Neural cell (in vitro differentiated cells): ENCODE measurements at regions not wholly inside any gene's neighbourhood (a gene's known extent, or its start where the extent isn't known, plus 50 kb on each side); places are given as distances from the start of the nearest gene placed in this dataset.

Experiments used
- H2AFZ ChIP-seq: fragments of 200-600, 300-800 bp; sonication (generic), shearing (Covaris generic); 2 replicates; pipeline ENCODE4 v1.6.0; 2014; ENCODE audit warnings: low read depth, mild to moderate bottlenecking, antibody characterized with exemption, low read length, moderate library complexity
- H3F3A ChIP-seq: fragments of 200-600 bp; shearing (Covaris generic); 2 replicates; pipeline ENCODE4 v1.6.1; 2016; ENCODE audit warnings: mild to moderate bottlenecking, moderate library complexity, mixed read lengths, antibody characterized with exemption, low read length; ENCODE audit not compliant: insufficient read depth, poor library complexity, severe bottlenecking
- H3K27ac ChIP-seq: fragments of 200-600, 300-800 bp; sonication (generic), shearing (Covaris generic); 2 replicates; pipeline ENCODE4 v1.5.1; 2014; ENCODE audit warnings: mild to moderate bottlenecking, low read length, moderate library complexity
- H3K27me3 ChIP-seq: fragments of 300-800, 200-600 bp; sonication (generic), shearing (Covaris generic); 2 replicates; pipeline ENCODE4 v1.6.0; 2014; ENCODE audit warnings: mild to moderate bottlenecking, low read depth, low read length, moderate library complexity; ENCODE audit not compliant: insufficient read depth
- H3K36me3 ChIP-seq: fragments of 300-800, 200-600 bp; sonication (generic), shearing (Covaris generic); 2 replicates; pipeline ENCODE4 v1.5.1; 2014; ENCODE audit warnings: mild to moderate bottlenecking, antibody characterized with exemption, low read length, moderate library complexity; ENCODE audit not compliant: insufficient read depth
- H3K4me2 ChIP-seq: fragments of 300-800, 200-600 bp; sonication (generic), shearing (Covaris generic); 2 replicates; pipeline ENCODE4 v1.6.0; 2014; ENCODE audit warnings: mild to moderate bottlenecking, low read length
- H3K4me3 ChIP-seq: fragments of 300-800, 200-600 bp; sonication (generic), shearing (Covaris generic); 2 replicates; pipeline ENCODE4 v1.5.1; 2014; ENCODE audit warnings: mild to moderate bottlenecking, low read length, moderate library complexity
- H3K79me2 ChIP-seq: fragments of 200-600 bp; shearing (Covaris generic); replicated peaks from 2 replicates; pipeline ENCODE4 v1.6.0; 2014; ENCODE audit warnings: mild to moderate bottlenecking, low read length, moderate library complexity; ENCODE audit not compliant: insufficient read depth
- H3K9ac ChIP-seq: fragments of 300-800, 200-600 bp; sonication (generic), shearing (Covaris generic); 2 replicates; pipeline ENCODE4 v1.6.1; 2016; ENCODE audit warnings: mild to moderate bottlenecking, low read length, mixed read lengths
- H3K9me2 ChIP-seq: fragments of 200-600 bp; shearing (Covaris generic); 2 replicates; pipeline ENCODE4 v1.6.1; 2016; ENCODE audit warnings: mild to moderate bottlenecking, low read length, mixed read lengths; ENCODE audit not compliant: insufficient read depth
- H3K9me3 ChIP-seq: fragments of 200-600, 300-800 bp; sonication (generic), shearing (Covaris generic); 2 replicates; pipeline ENCODE4 v1.6.1; 2016; ENCODE audit warnings: mild to moderate bottlenecking, mixed run types, low read length, moderate library complexity, mixed read lengths
- H4K20me1 ChIP-seq: fragments of 200-600 bp; shearing (Covaris generic); 2 replicates; pipeline ENCODE4 v1.6.1; 2016; ENCODE audit warnings: mild to moderate bottlenecking, mixed run types; ENCODE audit not compliant: insufficient read depth
- CTCF ChIP-seq: fragments of 450-650 bp; IDR thresholded peaks from 2 replicates; pipeline ENCODE4 v1.5.1; 2014; ENCODE audit warnings: antibody characterized with exemption, mild to moderate bottlenecking, moderate library complexity; ENCODE audit not compliant: poor library complexity, severe bottlenecking
- EP300 ChIP-seq: fragments of 450-650 bp; conservative IDR thresholded peaks from 2 replicates; pipeline ENCODE4 v1.6.1; 2014; ENCODE audit warnings: antibody characterized with exemption, mild to moderate bottlenecking, moderate library complexity; ENCODE audit not compliant: poor library complexity, severe bottlenecking
- EZH2 ChIP-seq: fragments of 200-600, 300-800 bp; shearing (Covaris generic), sonication (generic); IDR thresholded peaks from 2 replicates; pipeline ENCODE4 v1.6.1; 2014; ENCODE audit warnings: antibody characterized with exemption, low read length, borderline replicate concordance, mild to moderate bottlenecking; ENCODE audit not compliant: insufficient read depth, poor library complexity, severe bottlenecking
- MXI1 ChIP-seq: fragments of 450-650 bp; conservative IDR thresholded peaks from 2 replicates; pipeline ENCODE4 v1.6.1; 2014; ENCODE audit warnings: antibody characterized with exemption, mild to moderate bottlenecking; ENCODE audit not compliant: poor library complexity, severe bottlenecking
- POLR2AphosphoS5 ChIP-seq: IDR thresholded peaks from 2 replicates; pipeline ENCODE4 v1.6.1; 2012
- RAD21 ChIP-seq: fragments of 450-650 bp; conservative IDR thresholded peaks from 2 replicates; pipeline ENCODE4 v1.6.1; 2014; ENCODE audit warnings: antibody characterized with exemption, mild to moderate bottlenecking, moderate library complexity
- REST ChIP-seq: IDR thresholded peaks from 2 replicates; pipeline ENCODE4 v1.6.1; 2012; ENCODE audit warnings: borderline replicate concordance
- SMC3 ChIP-seq: fragments of 450-650 bp; conservative IDR thresholded peaks from 2 replicates; pipeline ENCODE4 v1.6.1; 2014; ENCODE audit warnings: antibody characterized with exemption, mild to moderate bottlenecking, moderate library complexity; ENCODE audit not compliant: poor library complexity
- TAF1 ChIP-seq: IDR thresholded peaks from 2 replicates; pipeline ENCODE4 v1.6.1; 2012; ENCODE audit warnings: low read depth

GRCh38 chr10:60604342-60604741 lies 173.9 kb upstream of the CDK1 start:
- Histone ChIP-seq H3K27me3 (no peaks in the 10 kb centered on the region), H3K9me2 (no peaks in the 10 kb centered on the region), H4K20me1 (no peaks in the 10 kb centered on the region), H2AFZ (no peak overlapping the region), H3K36me3 (no peaks in the 10 kb centered on the region), H3K9me3 (no peaks in the 10 kb centered on the region), H3K27ac (peak overlapping the region; percentile 86), H3K4me2 (peak overlapping the region; percentile 81), H3F3A (peaks cover 7% of the 10 kb centered on the region), H3K79me2 (no peaks in the 10 kb centered on the region), H3K4me3 (peak overlapping the region; percentile 50), H3K9ac (peak overlapping the region; percentile 51)
- no peak for TF ChIP-seq TAF1
- TF ChIP-seq RAD21, result no peak
- TF ChIP-seq MXI1, result no peak
- no peak for TF ChIP-seq SMC3

GRCh38 chr10:60597513-60597912 lies 180.8 kb upstream of the CDK1 start:
- no peaks in the 10 kb centered on the region for H3K27me3 ChIP-seq
- H3K27ac ChIP-seq, result no peak overlapping the region
- no peak for TF ChIP-seq EP300
- no peak for TF ChIP-seq POLR2AphosphoS5
- TF ChIP-seq TAF1, result no peak
- TF ChIP-seq CTCF, result no peak
- no peak for TF ChIP-seq EZH2
- no peak for TF ChIP-seq MXI1
- TF ChIP-seq REST, result no peak
- no peak for TF ChIP-seq RAD21
- TF ChIP-seq SMC3, result no peak
- no peak overlapping the region for H3K4me2 ChIP-seq
- H3K4me3 ChIP-seq, result no peak overlapping the region
- H3K9me2 ChIP-seq, result no peaks in the 10 kb centered on the region
- no peaks in the 10 kb centered on the region for H3K9me3 ChIP-seq
- H3K79me2 ChIP-seq, result no peaks in the 10 kb centered on the region
- H2AFZ ChIP-seq, result no peak overlapping the region
- no peaks in the 10 kb centered on the region for H3F3A ChIP-seq
- no peaks in the 10 kb centered on the region for H3K36me3 ChIP-seq
- H4K20me1 ChIP-seq, result no peaks in the 10 kb centered on the region
- H3K9ac ChIP-seq, result no peak overlapping the region

GRCh38 chr10:60595852-60596251 lies 182.4 kb upstream of the CDK1 start:
- Histone ChIP-seq H4K20me1 (no peaks in the 10 kb centered on the region), H3K4me2 (peak overlapping the region; percentile 4), H3K9me3 (no peaks in the 10 kb centered on the region), H3K27ac (peak overlapping the region; percentile 69), H2AFZ (peak overlapping the region; percentile 6), H3K9ac (peak overlapping the region; percentile 35), H3K9me2 (no peaks in the 10 kb centered on the region), H3K36me3 (no peaks in the 10 kb centered on the region), H3K4me3 (peak overlapping the region; percentile 28), H3K27me3 (no peaks in the 10 kb centered on the region), H3F3A (no peaks in the 10 kb centered on the region), H3K79me2 (no peaks in the 10 kb centered on the region)
- TF ChIP-seq REST (peak; percentile 65), POLR2AphosphoS5 (peak; percentile 20), RAD21 (no peak), EP300 (no peak), MXI1 (no peak), SMC3 (no peak)
